ENCODE measurements at regions not wholly inside any gene's neighbourhood (a gene's known extent, or its start where the extent isn't known, plus 50 kb on each side); places are given as distances from the start of the nearest gene placed in this dataset.

DNA sequence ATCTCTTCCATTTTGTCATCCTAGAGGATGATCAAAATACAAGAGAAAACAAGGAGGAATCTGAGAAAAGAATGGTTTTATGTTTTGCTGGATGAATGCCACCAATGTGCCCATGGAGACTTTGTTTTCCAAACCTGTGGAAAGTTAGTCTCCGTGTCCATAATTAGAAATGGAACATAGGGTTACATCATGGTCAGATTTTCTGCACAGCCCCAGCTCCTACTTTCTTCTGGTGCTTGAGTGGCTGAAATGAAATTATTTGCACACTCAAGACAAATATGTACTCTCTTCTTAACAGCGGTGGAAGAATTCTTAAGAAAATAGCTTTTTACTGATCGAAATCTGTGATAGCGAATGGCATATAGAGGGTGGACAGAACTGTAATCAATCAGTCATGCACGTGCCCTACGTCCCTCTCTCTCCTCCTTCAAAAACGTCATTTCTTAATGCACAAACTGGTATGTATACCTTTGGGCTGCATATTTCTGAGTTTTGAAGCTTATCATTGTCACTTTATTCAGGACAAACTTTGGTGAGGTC lies 825.2 kb downstream of the AACS start:
- no peak for DNase-seq (ENCODE audit: low read depth)

DNA sequence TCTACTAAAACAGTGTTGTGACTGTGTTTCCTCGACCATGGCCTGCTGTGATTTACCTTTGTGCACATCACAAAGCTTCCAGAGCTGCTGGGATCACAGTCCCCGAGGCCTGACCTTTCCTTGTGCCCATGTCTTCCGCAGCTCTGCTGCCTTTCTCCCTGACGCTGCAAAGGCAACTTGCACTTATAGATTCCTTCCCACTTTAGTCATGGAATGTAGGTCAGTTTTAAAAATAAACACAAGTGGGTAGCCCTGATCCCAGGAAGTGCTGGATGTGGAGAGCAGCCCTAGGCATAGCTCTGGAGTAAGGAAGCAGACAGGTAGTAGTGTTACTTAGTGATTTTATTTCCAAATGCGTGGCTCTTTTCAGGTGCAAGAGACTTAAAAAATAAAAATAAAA lies 825.7 kb downstream of the AACS start:
- DNase-seq (ENCODE audit: low read depth), result no peak

DNA sequence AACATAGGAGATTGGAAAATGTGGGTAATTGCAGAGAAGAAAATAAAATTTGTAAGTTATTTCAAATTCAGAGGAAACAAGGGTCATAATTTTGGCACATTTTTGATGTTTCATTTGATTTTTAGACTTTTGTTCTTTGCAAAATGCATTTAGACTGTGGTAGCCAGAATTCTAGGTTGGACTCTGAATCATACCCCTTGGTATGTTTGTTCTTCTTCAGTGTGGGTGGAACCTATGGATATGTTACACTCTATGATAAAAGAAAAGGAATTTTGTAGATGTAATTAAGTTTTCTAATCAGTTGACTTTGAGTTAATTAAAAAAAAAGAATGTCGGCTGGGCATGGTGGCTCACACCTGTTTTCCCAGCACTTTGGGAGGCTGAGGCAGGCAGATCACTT lies 827.0 kb downstream of the AACS start:
- DNase-seq (ENCODE audit: low read depth), result no peak

DNA sequence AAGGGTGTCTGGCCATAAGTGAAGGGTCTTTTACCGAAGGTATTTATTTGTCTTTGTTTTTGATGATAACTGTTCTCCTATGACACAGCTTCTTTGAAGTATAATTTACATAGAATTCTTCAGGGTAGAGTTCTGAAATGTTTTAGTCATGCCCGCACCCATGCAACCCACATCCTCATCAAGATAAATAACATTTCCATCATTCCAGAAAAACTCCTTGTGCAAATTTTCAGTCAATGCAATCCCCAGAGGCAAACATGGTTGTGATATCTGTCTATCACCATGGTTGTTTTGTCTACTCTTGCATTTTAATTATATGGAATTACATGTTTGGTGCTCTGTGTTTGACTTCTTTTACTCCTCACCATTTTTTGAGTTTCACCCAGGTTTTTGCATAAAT lies 837.8 kb downstream of the AACS start:
- no peak for DNase-seq (ENCODE audit: low read depth)

DNA sequence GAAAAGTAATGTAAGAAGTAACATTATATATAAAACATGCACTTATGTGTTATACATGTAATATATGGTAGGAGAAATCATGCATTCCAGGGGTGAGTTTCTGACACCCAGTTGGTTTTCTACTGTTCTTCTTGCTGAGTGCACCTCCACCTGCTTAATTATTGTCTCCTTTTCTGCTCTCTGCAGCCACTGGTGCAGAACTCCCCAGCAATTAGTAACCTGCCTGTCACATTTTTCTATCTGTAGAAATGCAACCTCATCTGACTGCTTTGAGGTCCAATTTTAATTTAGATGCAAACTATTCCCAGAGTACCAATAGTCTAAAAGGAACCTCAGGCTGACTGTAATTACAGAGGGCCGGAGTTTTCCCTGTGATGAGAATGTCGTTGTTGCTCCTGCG lies 842.1 kb downstream of the AACS start:
- no peak for DNase-seq (ENCODE audit: low read depth)

DNA sequence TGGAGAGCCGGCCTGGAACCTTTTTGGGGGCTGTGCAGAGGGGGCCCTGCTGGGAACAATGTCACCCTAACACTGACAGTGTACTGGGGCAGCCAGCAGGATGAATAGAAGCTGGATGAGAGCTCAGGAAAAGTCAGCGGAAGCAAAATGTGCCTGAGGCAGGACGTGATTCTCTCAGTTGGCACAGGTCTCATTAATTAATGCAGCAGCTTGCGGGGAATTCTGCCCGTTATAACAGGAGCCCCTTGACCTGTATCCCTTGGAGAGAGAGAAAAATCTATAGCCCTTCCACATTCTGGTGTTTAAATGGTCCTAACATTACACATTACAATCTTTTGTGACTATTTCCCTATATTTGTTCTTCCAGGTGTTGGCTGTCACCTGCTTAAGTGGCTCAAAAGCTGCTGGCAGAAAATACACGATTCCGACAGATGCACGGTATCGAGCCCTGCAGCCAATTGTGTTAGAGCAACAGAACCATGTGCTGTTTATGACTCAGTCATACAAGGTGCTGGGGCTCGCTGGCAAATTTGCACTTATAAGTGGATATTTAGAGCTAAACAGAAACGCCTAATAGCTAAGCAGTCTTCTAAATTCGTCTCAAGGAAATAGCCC lies 854.7 kb downstream of the AACS start:
- DNase-seq (ENCODE audit: low read depth), result no peak

DNA sequence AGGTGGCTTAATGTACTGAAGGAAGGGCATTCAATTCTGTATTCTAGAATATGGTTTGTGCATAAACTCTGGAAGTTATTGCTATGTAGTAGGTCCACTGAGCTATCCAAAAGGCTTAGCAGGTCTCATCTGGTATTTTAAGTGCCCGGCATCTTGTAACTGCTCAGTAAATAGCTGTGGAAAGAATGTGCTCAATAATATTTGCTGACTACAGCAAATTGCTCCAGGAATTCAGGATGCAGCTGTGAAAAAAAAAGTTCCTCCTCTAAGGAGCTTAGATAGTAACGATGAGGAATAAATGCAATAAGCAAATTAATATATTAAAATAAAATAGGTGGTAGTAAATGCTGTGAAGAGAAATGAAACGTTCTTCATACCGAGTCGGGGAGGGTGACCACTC lies 857.1 kb downstream of the AACS start:
- DNase-seq (ENCODE audit: low read depth), result no peak

DNA sequence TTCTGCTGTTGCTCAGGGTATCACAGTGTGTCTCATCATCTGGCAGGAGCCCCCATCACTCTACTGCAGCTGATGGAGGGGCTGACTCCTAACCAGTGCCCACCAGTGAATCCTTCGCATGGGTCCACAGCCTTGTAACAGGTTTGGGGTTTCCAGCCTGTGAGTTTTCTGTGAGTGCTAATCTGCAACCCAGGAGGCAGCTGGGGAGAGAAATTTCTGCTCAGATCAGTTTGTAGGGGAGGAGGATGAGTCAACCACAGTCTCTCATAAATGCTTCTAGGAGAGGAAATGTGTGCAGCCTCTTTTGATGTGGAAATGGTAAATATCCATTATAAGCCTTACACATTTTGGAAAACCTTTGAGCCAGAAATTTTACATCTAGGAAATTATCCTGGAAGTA lies 871.3 kb downstream of the AACS start:
- no peak for DNase-seq (ENCODE audit: low read depth)

DNA sequence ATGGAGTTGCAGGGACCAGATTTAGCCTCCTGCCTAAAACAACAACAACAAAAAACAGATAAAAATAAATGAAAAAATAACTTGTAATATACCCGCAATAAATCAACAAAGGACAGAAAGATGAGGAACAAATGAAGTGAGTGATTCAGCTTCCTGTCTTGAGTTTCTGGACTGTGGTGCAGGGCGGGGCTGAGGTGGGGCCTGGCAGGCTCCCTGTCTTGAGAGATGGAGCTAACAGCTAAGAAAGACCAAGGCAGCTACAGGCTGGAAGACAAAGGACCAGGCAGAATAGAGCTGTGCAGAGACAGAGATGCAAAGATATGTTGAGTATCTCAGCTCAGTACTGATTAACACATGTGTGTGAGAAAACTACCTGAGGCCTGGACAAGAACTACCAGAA lies 879.2 kb downstream of the AACS start:
- DNase-seq (ENCODE audit: low read depth), result no peak

DNA sequence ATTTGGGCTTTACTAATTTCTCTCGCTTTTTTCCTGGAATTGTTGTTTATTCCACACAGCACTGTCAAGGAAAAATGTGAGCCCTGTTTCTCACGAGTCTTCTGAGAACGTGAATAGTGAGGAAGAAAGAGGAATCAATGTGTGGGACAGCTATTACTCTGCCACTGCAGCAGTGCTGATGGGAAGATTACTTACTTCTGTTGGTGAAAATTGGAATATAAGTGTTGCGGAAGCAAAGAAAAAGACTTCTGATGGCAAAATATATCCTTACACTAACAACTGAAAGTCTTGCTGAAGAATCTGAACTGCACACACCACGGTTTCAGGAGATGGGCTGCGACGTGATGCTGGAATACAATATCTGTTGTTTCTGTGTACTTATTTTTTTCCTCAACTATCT lies 884.2 kb downstream of the AACS start:
- no peak for DNase-seq (ENCODE audit: low read depth)

DNA sequence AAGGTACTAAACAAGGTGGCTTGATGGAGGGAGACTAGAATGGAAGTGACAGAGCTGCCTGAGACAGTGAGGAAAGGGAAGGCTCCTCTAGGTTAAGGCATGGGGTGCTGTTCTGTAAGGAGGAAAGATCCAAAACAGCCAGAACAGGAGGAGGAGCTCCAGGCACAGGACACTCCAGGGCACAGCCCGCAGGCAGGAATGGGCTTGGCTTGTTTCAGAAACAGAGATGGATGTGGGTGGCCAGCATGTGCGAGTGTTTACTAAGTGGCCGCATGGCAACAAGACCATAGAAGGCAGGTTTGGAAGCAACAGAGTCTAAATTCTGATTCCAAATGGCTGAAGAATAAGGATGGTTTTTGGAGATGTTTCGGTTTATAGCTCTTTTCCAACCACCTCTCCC lies 889.1 kb downstream of the AACS start:
- no peak for DNase-seq (ENCODE audit: low read depth)

DNA sequence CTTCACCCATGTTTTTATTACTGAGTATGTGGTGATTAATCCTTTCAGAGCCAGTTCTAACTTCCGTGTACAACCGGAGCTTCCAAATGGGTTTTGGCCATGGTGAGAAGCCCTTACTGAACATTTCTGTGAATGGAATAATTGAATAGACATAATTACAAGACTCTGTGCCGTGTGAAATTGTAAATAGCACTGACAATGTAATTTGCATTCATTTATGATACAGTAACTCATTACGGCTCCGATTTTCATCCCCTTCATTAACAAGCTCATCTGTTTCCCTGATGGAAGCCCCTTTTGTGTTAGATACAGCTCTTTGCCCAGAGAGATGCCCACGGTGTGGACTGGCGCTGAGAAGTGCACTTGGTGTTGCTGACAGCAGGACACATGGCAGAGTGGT lies 891.0 kb downstream of the AACS start:
- DNase-seq (ENCODE audit: low read depth), result no peak

DNA sequence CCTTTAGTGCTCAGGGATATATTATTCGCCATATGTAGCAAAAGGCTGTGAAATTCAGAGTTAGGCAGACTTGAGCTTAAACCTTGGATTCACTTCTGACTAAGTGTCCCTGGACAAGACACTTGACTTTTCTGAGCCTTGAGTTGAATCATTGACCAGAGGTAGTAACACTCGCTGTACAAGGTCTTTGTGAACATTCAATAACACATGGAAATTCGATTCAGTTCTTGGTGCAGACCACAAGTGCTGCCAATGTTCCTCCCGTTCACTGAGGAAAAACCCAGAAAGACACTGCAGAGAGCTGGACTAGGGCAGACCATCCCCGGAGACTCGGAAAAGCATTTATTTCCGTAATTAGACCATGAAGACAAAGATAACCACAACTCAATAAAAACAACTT lies 901.4 kb downstream of the AACS start:
- DNase-seq (ENCODE audit: low read depth), result no peak

DNA sequence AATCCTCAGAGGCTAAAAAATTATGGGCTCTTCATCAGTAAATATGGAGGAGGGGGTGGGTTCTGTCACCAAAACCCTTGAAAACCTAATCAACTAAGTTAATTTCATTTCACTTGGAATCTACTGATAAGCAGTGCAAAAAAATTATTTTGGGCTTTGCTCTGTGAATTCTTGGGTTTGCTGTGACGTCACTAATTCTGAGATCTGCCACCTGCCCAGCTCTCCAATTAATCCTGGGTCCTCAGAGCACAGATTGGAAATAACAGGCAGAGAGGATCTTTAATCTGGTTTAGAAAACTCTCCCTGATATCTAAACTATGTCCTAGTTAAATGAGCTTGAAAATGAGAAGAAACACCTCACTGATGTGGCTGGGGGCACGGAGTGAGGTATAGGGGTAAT lies 903.2 kb downstream of the AACS start:
- DNase-seq (ENCODE audit: low read depth), result no peak

DNA sequence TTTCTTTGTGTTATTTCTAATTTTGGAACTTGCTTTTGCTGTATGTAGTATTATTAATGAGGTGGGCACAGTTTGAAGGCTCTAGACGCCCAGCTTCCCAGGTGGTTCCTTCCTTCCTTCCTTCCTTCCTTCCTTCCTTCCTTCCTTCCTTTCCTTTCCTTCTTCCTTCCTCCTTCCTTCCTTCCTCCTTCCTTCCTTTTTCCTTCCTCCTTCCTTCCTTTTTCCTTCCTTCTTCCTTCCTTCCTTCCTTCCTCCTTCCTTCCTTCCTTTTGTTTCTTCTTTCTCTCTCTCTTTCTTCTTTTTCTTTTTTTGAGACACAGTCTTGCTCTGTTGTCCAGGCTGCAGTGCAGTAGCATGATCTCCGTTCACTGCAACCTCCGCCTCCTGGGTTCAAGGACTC lies 906.7 kb downstream of the AACS start:
- DNase-seq (ENCODE audit: low read depth), result no peak

DNA sequence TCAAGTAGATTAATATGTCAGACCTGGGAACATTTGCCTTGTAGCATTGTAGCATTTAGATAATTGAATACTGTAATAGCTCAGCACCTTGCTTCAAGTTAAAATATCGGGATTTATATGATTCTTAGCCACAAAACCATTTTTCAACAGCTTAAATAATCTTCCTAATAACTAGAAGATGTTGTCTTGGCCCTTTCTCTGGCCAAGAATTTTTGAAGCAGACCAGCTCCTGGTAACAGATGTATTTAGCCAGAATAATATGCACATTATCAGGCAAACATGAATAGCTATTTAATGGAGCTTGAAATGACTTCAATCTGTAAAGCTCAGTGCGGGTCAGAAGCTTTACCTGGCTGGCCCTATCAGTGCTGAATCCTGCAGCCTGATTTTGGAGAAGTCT lies 913.1 kb downstream of the AACS start:
- DNase-seq (ENCODE audit: low read depth), result no peak

DNA sequence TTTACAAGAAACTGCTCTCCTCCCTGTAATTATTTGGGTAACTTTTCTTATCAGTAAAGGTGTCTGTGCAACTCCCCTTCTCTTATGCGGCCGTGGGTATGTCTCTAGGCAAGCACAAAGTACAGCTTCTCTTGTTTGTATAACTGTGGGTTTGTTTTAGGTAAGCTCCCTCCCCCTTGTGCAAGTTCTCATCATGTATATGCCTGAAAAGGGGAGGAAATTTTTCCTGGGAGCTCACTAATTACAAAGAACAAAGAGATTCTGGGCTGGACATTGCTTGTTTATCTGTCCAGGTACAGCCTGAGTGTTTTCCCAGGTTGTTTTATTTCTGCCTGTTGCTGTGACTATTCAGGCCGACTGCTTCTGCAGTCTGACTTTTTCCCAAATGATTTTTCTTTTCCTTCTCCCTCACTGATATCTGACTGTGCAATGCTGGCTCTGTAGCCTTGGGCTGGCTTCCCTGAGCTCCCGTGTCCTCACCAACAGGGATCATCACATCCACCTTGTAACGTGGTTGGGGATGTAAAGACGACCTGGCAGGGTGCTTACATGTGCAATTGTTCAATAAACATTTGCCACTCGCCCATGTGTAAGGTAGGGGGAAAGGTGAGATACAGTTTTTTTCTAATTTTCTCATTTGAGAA lies 916.5 kb downstream of the AACS start:
- no peak for DNase-seq (ENCODE audit: low read depth)

DNA sequence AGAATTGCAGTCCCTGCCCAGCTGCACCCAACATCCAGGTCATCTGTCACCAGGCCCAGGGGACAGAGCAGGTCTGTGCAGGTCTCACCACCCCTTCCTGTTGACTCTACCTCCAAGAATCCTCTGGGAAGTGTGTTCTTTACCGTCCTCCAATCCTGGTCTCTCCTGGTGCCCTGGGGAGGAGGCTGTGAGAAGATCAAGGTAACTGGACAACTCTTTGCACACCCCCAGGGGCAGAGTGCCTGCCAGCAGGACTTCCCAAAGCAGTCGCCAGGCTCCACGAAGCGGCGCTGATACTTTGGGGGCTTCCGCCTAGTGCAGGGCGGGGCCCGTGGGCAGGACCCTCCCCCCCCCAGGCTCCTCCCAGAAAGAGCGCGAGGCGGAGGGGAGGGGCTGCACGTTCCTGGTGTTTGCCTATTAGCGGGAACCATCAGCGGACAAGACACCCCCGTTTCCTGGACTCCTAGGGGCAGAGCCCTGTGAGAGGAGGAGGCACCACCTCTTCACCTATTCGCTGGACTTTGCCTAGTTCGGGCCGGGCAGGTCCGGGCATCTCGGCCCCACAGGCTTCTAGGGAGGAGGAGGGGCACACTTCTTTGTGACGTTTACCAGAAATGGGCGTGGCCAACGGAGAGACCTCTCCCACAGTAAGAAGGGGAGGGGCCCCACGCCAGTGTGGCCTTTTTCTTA lies 918.0 kb downstream of the AACS start:
- DNase-seq (ENCODE audit: low read depth), result no peak

DNA sequence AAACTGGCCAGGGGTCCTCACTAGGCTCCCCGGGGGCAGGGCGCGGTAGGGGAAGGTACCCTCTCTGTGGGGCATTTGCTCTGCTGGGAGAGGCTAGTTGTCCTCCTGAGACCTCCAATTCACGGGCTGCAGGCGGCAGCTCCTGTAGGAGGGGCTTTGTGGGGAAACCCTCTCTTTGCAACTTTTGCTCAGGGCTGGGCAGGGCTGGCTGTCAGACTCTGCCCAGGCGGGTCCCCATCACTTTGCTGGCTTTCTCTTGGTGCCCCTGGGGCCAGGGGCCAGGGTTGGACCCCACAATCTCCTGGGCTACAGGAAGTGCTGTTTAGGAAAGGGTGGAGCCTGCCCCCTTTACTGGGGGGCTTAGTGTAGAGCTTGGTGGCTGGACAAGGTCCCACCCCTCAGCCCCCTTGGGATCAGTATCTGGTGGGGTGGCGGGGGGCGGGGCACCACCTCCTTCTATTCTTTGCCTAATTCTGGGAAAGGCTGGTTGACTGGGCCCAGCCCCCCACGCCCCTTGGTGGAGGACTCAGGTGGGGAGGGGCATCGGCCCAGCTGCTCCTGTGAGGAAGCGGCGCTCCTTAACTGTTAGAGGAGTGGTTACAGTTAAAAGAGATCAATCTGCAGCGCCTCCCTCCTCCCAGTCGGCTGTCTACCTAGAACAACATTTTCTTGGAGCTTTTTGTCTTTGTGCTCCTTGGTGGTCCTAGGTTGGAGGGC lies 918.7 kb downstream of the AACS start:
- no peak for DNase-seq (ENCODE audit: low read depth)

DNA sequence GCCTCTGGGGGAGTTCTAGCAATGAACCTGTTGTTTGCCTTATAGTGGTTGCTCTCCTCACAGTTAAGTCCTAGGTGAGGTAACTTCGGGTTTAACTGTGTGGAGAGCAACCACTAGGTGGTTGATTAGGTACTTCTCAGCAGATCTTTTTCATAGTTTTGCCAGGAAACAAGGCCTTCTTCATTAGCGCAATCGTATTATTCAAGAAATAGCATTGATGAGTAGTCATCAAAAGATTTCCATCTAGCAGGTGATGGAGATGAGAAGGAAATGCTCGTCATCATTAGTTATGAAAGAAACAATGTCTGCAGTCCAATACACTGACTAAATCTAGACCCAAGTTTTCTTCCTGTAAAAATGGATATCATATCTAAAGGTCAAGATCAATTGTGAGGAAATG lies 923.3 kb downstream of the AACS start:
- no peak for DNase-seq (ENCODE audit: low read depth)

DNA sequence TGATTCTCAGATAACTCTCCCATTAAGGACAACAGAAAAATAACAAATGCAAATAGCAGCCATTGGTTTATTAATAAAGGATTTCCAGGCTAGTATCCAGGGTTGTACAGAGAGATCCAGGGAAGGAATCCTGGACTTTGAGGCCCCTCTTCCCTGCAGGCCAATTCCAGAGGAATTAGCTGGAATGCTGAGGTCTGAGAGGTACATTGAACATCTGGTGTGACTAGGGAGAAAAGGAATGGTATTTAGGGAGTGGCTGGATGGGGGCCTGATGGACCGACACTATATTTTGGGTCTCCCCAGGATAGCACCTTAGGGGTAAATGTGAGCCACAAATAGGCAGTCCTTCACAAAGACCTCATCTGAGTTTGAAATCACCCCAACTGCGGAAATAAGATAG lies 924.5 kb downstream of the AACS start:
- no peak for DNase-seq (ENCODE audit: low read depth)

DNA sequence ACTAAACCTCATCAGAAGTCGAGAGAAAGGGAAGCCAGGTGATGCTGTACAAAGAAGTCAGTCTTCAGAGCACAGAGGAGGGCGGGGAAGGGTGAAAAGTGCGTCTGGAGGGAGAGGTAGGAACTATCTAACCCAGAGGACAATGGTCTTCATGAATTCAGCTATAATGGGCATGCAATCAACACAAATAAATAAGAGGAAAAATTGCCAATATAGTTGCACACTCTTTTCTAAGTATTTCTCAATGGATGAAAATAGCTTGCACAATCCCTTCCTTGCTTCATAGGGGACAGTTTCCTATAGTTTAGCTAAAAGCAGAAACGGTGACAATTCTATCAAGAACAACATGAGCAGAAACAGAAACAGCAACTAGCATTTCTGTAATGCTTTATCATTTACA lies 931.2 kb downstream of the AACS start:
- DNase-seq (ENCODE audit: low read depth), result no peak

DNA sequence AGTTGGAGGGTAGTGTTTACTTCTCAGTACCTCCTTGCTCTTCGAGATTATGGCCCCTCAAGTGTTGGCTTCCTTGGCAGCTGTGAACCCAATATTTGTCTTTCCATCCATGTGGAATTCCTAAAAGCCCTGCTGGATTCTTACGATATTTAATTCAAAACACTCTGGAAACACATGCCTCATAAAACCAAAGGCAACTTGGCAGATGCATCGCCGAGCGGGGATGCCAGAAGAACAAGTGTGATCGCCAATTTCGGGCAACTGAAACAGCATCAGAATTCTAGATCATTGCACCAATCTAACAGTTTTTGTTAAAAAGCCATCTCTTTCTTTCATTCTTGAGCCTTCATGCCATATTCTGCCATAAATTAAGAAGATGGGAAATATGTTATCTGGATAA lies 934.4 kb downstream of the AACS start:
- no peak for DNase-seq (ENCODE audit: low read depth)
